ENCODE measurements at regions not wholly inside any gene's neighbourhood (a gene's known extent, or its start where the extent isn't known, plus 50 kb on each side); places are given as distances from the start of the nearest gene placed in this dataset.

- H3K36me3 ChIP-seq (replicated peaks): no peaks in the 10 kb centered on the region
- no peak for DNase-seq
- no peaks in the 10 kb centered on the region for H3K27me3 ChIP-seq (replicated peaks)
- no peak for TF ChIP-seq CTCF (IDR thresholded peaks at IDR 0.05; ENCODE audit: low read depth, low read length, missing control alignments)
- in situ Hi-C loops (cut with HindIII; ENCODE audit: low pct_ligation_motif_present, low sequenced_read_pairs): loop anchor here (25.0 kb wide), 1 partner anchor 1315 kb away; no protein-coding TSS in a partner anchor
- no peak overlapping the region for H3K27ac ChIP-seq
- H3K4me3 ChIP-seq (ENCODE audit: low read depth, low read length): no peak overlapping the region
Measured at GRCh38 chr2:163171786-163172530, 333.4 kb upstream of the KCNH7 start.

- in situ Hi-C loops (cut with HindIII; ENCODE audit: low pct_ligation_motif_present, low sequenced_read_pairs): loop anchor here (25.0 kb wide), 1 partner anchor 1329 kb away; no protein-coding TSS in a partner anchor
- Histone ChIP-seq H3K27ac (no peak overlapping the region), H3K36me3 (replicated peaks) (no peaks in the 10 kb centered on the region), H3K4me3 (ENCODE audit: low read depth, low read length) (no peak overlapping the region), H3K27me3 (replicated peaks) (no peaks in the 10 kb centered on the region)
- peak; percentile 65 for DNase-seq
- TF ChIP-seq CTCF (IDR thresholded peaks at IDR 0.05; ENCODE audit: low read depth, low read length, missing control alignments): no peak
Measured at GRCh38 chr2:163157891-163158496, 319.4 kb upstream of the KCNH7 start.

- no peaks in the 10 kb centered on the region for H3K36me3 ChIP-seq (replicated peaks)
- no peak overlapping the region for H3K4me3 ChIP-seq (ENCODE audit: low read depth, low read length)
- no peaks in the 10 kb centered on the region for H3K27me3 ChIP-seq (replicated peaks)
- in situ Hi-C loops (cut with HindIII; ENCODE audit: low pct_ligation_motif_present, low sequenced_read_pairs): loop anchor here (25.0 kb wide), 1 partner anchor 1330 kb away; no protein-coding TSS in a partner anchor
- H3K27ac ChIP-seq: peak overlapping the region; percentile 54
- TF ChIP-seq CTCF (IDR thresholded peaks at IDR 0.05; ENCODE audit: low read depth, low read length, missing control alignments): no peak
- peak; percentile 27 for DNase-seq
Measured at GRCh38 chr2:163157411-163157810, 318.8 kb upstream of the KCNH7 start.

- DNase-seq: no peak
- in situ Hi-C loops (cut with HindIII; ENCODE audit: low pct_ligation_motif_present, low sequenced_read_pairs): loop anchor here (25.0 kb wide), 1 partner anchor 1331 kb away; no protein-coding TSS in a partner anchor
- H3K27ac ChIP-seq: no peak overlapping the region
- no peaks in the 10 kb centered on the region for H3K27me3 ChIP-seq (replicated peaks)
- no peaks in the 10 kb centered on the region for H3K36me3 ChIP-seq (replicated peaks)
- H3K4me3 ChIP-seq (ENCODE audit: low read depth, low read length): no peak overlapping the region
- no peak for TF ChIP-seq CTCF (IDR thresholded peaks at IDR 0.05; ENCODE audit: low read depth, low read length, missing control alignments)
Measured at GRCh38 chr2:163155925-163156324, 317.4 kb upstream of the KCNH7 start.

GRCh38 chr2:163155279-163155883 lies 316.8 kb upstream of the KCNH7 start:
- TF ChIP-seq CTCF (IDR thresholded peaks at IDR 0.05; ENCODE audit: low read depth, low read length, missing control alignments): peak; percentile 55
- Histone ChIP-seq H3K27ac (no peak overlapping the region), H3K36me3 (replicated peaks) (no peaks in the 10 kb centered on the region), H3K4me3 (ENCODE audit: low read depth, low read length) (no peak overlapping the region), H3K27me3 (replicated peaks) (no peaks in the 10 kb centered on the region)
- no peak for DNase-seq
- in situ Hi-C loops (cut with HindIII; ENCODE audit: low pct_ligation_motif_present, low sequenced_read_pairs): loop anchor here (25.0 kb wide), 1 partner anchor 1332 kb away; no protein-coding TSS in a partner anchor

Measured in brain microvascular endothelial cell (primary cell).